HepG2 (cell line): ENCODE measurements at regions not wholly inside any gene's neighbourhood (a gene's known extent, or its start where the extent isn't known, plus 50 kb on each side); places are given as distances from the start of the nearest gene placed in this dataset.
A peak's percentile ranks its signal among the peaks of the same experiment; 100 is the strongest.

Experiments used
- ARID5B ChIP-seq: IDR thresholded peaks from 2 replicates; pipeline ENCODE4 v1.4.0; 2020; ENCODE audit warnings: mild to moderate bottlenecking, missing genetic modification reagents
- CREBL2 ChIP-seq: sonication (generic); formaldehyde crosslinking; IDR thresholded peaks from 2 replicates; pipeline ENCODE4 v1.8.1; 2023; ENCODE audit warnings: missing genetic modification reagents, mild to moderate bottlenecking, borderline replicate concordance
- ETV5 ChIP-seq: IDR thresholded peaks from 2 replicates; pipeline ENCODE4 v1.6.1; 2018; ENCODE audit warnings: missing biosample characterization, missing genetic modification reagents, inconsistent platforms, borderline replicate concordance
- FOXP1 ChIP-seq, 2 experiments: fragments of 450-650 bp in 1 of 2; IDR thresholded peaks; 2 replicates each; pipeline ENCODE4 v1.6.1; 2017 to 2018; ENCODE audit warnings: antibody characterized with exemption in 1 of 2
- HNF1A ChIP-seq, 2 experiments: sonication (generic) in 1 of 2; formaldehyde crosslinking in 1 of 2; IDR thresholded peaks; 2 replicates each; pipeline versions ENCODE4 v1.4.0 to v1.6.1; 2016 to 2020; ENCODE audit warnings: borderline replicate concordance in 1 of 2, low read depth in 1 of 2, mild to moderate bottlenecking in 1 of 2, missing genetic modification reagents in 1 of 2
- JARID2 ChIP-seq: sonication (generic); formaldehyde crosslinking; IDR thresholded peaks from 2 replicates; pipeline ENCODE4 v1.8.1; 2023; ENCODE audit warnings: missing genetic modification reagents, inconsistent platforms; ENCODE audit not compliant: insufficient replicate concordance
- KAT7 ChIP-seq: IDR thresholded peaks from 2 replicates; pipeline ENCODE4 v1.6.1; 2018; ENCODE audit warnings: borderline replicate concordance, missing compliant biosample characterization
- PATZ1 ChIP-seq: sonication (generic); formaldehyde crosslinking; IDR thresholded peaks from 2 replicates; pipeline ENCODE4 v1.4.0; 2020; ENCODE audit warnings: missing genetic modification reagents
- RBM39 ChIP-seq: fragments of 200-400 bp; formaldehyde crosslinking; IDR thresholded peaks from one replicate; pipeline ENCODE4 v1.6.1; 2018; ENCODE audit warnings: antibody characterized with exemption, mild to moderate bottlenecking, low read depth, low read length; ENCODE audit not compliant: poor library complexity, severe bottlenecking
- RCOR2 ChIP-seq: IDR thresholded peaks from 2 replicates; pipeline ENCODE4 v1.6.1; 2016; ENCODE audit warnings: missing biosample characterization, missing genetic modification reagents
- TOE1 ChIP-seq: sonication (generic); formaldehyde crosslinking; IDR thresholded peaks from 2 replicates; pipeline ENCODE4 v1.4.0; 2020; ENCODE audit warnings: mild to moderate bottlenecking, missing genetic modification reagents
- XRCC5 ChIP-seq: fragments of 200-400 bp; formaldehyde crosslinking; optimal IDR thresholded peaks from 2 replicates; pipeline ENCODE3; 2017; ENCODE audit warnings: mild to moderate bottlenecking, low read length
- ZMYM4 ChIP-seq: sonication (generic); formaldehyde crosslinking; IDR thresholded peaks from 2 replicates; pipeline ENCODE4 v1.8.1; 2023; ENCODE audit warnings: mild to moderate bottlenecking, missing genetic modification reagents
- ZNF17 ChIP-seq: sonication (generic); formaldehyde crosslinking; IDR thresholded peaks from 2 replicates; pipeline ENCODE4 v1.5.0; 2020; ENCODE audit warnings: mild to moderate bottlenecking, missing genetic modification reagents
- ZNF326 ChIP-seq: sonication (generic); formaldehyde crosslinking; IDR thresholded peaks from 2 replicates; pipeline ENCODE4 v1.4.0; 2020; ENCODE audit warnings: missing genetic modification reagents, borderline replicate concordance
- ZNF549 ChIP-seq: sonication (generic); formaldehyde crosslinking; IDR thresholded peaks from 2 replicates; pipeline ENCODE4 v1.5.0; 2020; ENCODE audit warnings: missing genetic modification reagents

GRCh38 chr15:66851311-66852063 lies 149.5 kb downstream of the SMAD6 start (continued):
- TF ChIP-seq ZNF326 (CRISPR knock-in tag) (no peak), PATZ1 (0 out of 2 replicates have a peak, but pooled peaks have one; percentile 36), ARID5B (CRISPR knock-in tag) (0 out of 2 replicates have a peak, but pooled peaks have one; percentile 17), RCOR2 (no peak), KAT7 (no peak; the same call in 1 of the 2 replicates), FOXP1 (IDR thresholded peaks at IDR 0.05) (no peak), FOXP1 (CRISPR knock-in tag; IDR thresholded peaks at IDR 0.05) (no peak), JARID2 (CRISPR knock-in tag) (no peak), CREBL2 (CRISPR knock-in tag) (no peak), XRCC5 (peak; percentile 68), RBM39 (no peak), ZMYM4 (no peak), ETV5 (CRISPR knock-in tag) (no peak), TOE1 (no peak), ZNF549 (no peak), ZNF17 (CRISPR knock-in tag) (no peak), HNF1A (IDR thresholded peaks at IDR 0.05; ENCODE audit: low read depth) (no peak), HNF1A (CRISPR knock-in tag; IDR thresholded peaks at IDR 0.05; ENCODE audit: borderline replicate concordance) (no peak)
